B cell (primary cell): ENCODE measurements at regions not wholly inside any gene's neighbourhood (a gene's known extent, or its start where the extent isn't known, plus 50 kb on each side); places are given as distances from the start of the nearest gene placed in this dataset.
"Not testable (repeated sequence)": the region's sequence is repeated elsewhere in the genome, so short reads cannot be mapped to it uniquely, and the experiment has no call there.

ENCODE experiments used
- ATAC-seq: fragments of 200-7000 bp; cut with Tn5 transposase; one replicate; pipeline ENCODE4 v1.10.0; 2021; ENCODE audit warnings: low read depth, mild to moderate bottlenecking, moderate number of reproducible peaks, moderate library complexity
- CTCF ChIA-PET: fragments of 350-600 bp; sonication (Branson Sonifier 250); formaldehyde crosslinking; loops from one replicate; lab custom pipeline; 2021; ENCODE audit warnings: antibody characterized with exemption, inconsistent platforms; lab: Charles Lee
- POLR2A ChIA-PET: fragments of 350-600 bp; sonication (Branson Sonifier 250); formaldehyde crosslinking; loops from one replicate; lab custom pipeline; 2021; ENCODE audit warnings: antibody characterized with exemption; lab: Charles Lee
- DNase-seq: peaks from one replicate; pipeline ENCODE4 v3.0.0; 2013
- H2AFZ ChIP-seq: 2 replicates; pipeline ENCODE4 v1.6.1; 2012; ENCODE audit warnings: mild to moderate bottlenecking, low read depth, low read length; ENCODE audit not compliant: insufficient read depth, poor library complexity, severe bottlenecking
- H3K27ac ChIP-seq, 2 donors: 1 replicate in 1 of 2; 2 replicates in 1 of 2; pipeline ENCODE4 v1.5.1; 2012 to 2013; ENCODE audit warnings: low read length in 2 of 2, mild to moderate bottlenecking in 2 of 2, moderate library complexity in 1 of 2
- H3K27me3 ChIP-seq, 4 experiments: fragments of 200-600 bp in 1 of 4; sonication (generic) in 1 of 4; replicated peaks in 1 of 4; 1 replicate in 2 of 4; 2 replicates in 2 of 4; pipeline versions ENCODE4 v1.6.1 to v1.7.0; 2013 to 2016; ENCODE audit warnings: low read length in 3 of 4, mild to moderate bottlenecking in 2 of 4, mixed read lengths in 1 of 4, moderate library complexity in 1 of 4; ENCODE audit not compliant: insufficient read depth in 4 of 4, control insufficient read depth in 3 of 4; ENCODE audit errors: control extremely low read depth in 1 of 4
- H3K36me3 ChIP-seq, 2 experiments: replicated peaks in 1 of 2; 1 replicate in 1 of 2; 2 replicates in 1 of 2; pipeline versions ENCODE4 v1.6.1 to v1.7.1; 2013; ENCODE audit warnings: low read length in 1 of 2; ENCODE audit not compliant: insufficient read depth in 2 of 2, control insufficient read depth in 1 of 2; ENCODE audit errors: control extremely low read depth in 1 of 2, extremely low read depth in 1 of 2
- H3K4me1 ChIP-seq, 2 donors: fragments of 200-600 bp in 1 of 2; sonication (generic) in 1 of 2; 1 replicate in 1 of 2; 2 replicates in 1 of 2; pipeline versions ENCODE4 v1.5.1 to v1.6.1; 2013 to 2017; ENCODE audit warnings: low read length in 2 of 2; ENCODE audit not compliant: control insufficient read depth in 2 of 2, insufficient read depth in 2 of 2
- H3K4me2 ChIP-seq: replicated peaks from 2 replicates; pipeline ENCODE3; 2012; ENCODE audit warnings: mild to moderate bottlenecking, low read depth, low read length; ENCODE audit not compliant: poor library complexity, severe bottlenecking
- H3K4me3 ChIP-seq, 5 experiments: fragments of 200-600 bp in 1 of 5; sonication (generic) in 1 of 5; 1 replicate in 3 of 5; 2 replicates in 2 of 5; pipeline versions ENCODE4 v1.5.1 to v1.7.0; 2011 to 2016; ENCODE audit warnings: low read length in 4 of 5, mild to moderate bottlenecking in 4 of 5, low read depth in 2 of 5, control low read depth in 1 of 5, moderate library complexity in 1 of 5; ENCODE audit not compliant: insufficient read depth in 1 of 5; ENCODE audit errors: control extremely low read depth in 1 of 5, extremely low read depth in 1 of 5
- H3K79me2 ChIP-seq: fragments of 200-600 bp; sonication (generic); one replicate; pipeline ENCODE4 v1.6.0; 2016; ENCODE audit warnings: low read length; ENCODE audit not compliant: control insufficient read depth, insufficient read depth
- H3K9ac ChIP-seq: fragments of 200-600 bp; sonication (generic); 2 replicates; pipeline ENCODE4 v1.6.1; 2017; ENCODE audit warnings: mild to moderate bottlenecking, low read length, moderate library complexity
- H3K9me3 ChIP-seq, 3 donors: one replicate each; pipeline versions ENCODE4 v1.6.1 to v1.7.1; 2013; ENCODE audit warnings: low read length in 2 of 3; ENCODE audit not compliant: control insufficient read depth in 2 of 3, insufficient read depth in 1 of 3; ENCODE audit errors: control extremely low read depth in 1 of 3
- H4K20me1 ChIP-seq: 2 replicates; pipeline ENCODE4 v1.6.0; 2012; ENCODE audit warnings: mild to moderate bottlenecking, low read length; ENCODE audit not compliant: insufficient read depth, control insufficient read depth, poor library complexity, severe bottlenecking
- H3K27ac Mint-ChIP-seq: one replicate; pipeline ENCODE4 v1.8.0; 2021; ENCODE audit warnings: mixed read lengths
- H3K27me3 Mint-ChIP-seq: one replicate; pipeline ENCODE4 v1.8.0; 2021; ENCODE audit warnings: mixed read lengths
- H3K4me1 Mint-ChIP-seq: one replicate; pipeline ENCODE4 v1.8.0; 2021; ENCODE audit warnings: mixed read lengths
- H3K4me3 Mint-ChIP-seq: one replicate; pipeline ENCODE4 v1.8.0; 2021; ENCODE audit warnings: mixed read lengths
- H3K9me3 Mint-ChIP-seq: one replicate; pipeline ENCODE4 v1.8.0; 2022; ENCODE audit warnings: mixed read lengths; ENCODE audit not compliant: insufficient read depth
- EZH2 ChIP-seq: IDR thresholded peaks from 2 replicates; pipeline ENCODE4 v1.6.1; 2012; ENCODE audit warnings: borderline replicate concordance, low read depth, mild to moderate bottlenecking, moderate library complexity, low read length; ENCODE audit not compliant: insufficient read depth, poor library complexity, severe bottlenecking
- WGBS: methylation state at CpG from one replicate; pipeline ENCODE4 v1.1.5; 2013; ENCODE audit warnings: missing lambda C conversion rate; ENCODE audit not compliant: insufficient coverage; 5-methylcytosine and 5-hydroxymethylcytosine counted together
- intact Hi-C: fragments of 100-400 bp; cut with micrococcal nuclease; formaldehyde crosslinking; loops from one replicate; pipeline ENCODE4 v1.10.0; 2022
- TF ChIP-seq, protein P1 (sequence below): fragments of 200-600 bp; IDR thresholded peaks from one replicate; pipeline ENCODE4 v1.8.0; 2022; ENCODE audit warnings: antibody characterized with exemption, mild to moderate bottlenecking

DNA sequence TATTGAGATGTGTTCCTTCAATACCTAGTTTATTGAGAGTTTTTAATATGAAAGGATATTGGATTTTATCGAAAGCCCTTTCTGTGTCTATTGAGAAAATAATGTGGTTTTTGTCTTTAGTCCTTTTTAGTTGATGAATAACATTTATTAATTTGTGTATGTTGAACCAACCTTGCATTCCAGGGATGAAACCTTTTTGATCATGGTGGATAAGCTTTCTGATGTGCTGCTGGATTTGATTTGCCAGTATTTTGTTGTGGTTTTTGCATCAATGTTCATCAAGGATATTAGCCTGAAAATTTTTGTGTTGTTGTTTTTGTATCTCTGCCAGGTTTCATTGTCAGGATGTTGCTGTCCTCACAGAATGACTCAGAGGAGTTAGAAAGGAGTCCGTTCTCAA, 1710.4 kb downstream of the SUCLG1 start:
- no peak for DNase-seq
- ATAC-seq = no peak
- H3K27me3 Mint-ChIP-seq = no peaks in the 10 kb centered on the region

GRCh38 chr2:82740527-82740926, 1718.6 kb downstream of the SUCLG1 start:
- no peak overlapping the region for H3K9ac ChIP-seq
- no peak overlapping the region for H3K27ac ChIP-seq
- no peaks in the 10 kb centered on the region for H3K4me1 ChIP-seq
- H3K27me3 ChIP-seq = no peaks in the 10 kb centered on the region
- Mint-ChIP-seq H3K9me3 (peaks cover 4% of the 10 kb centered on the region), H3K4me1 (no peaks in the 10 kb centered on the region), H3K27ac (no peak overlapping the region), H3K27me3 (no peaks in the 10 kb centered on the region), H3K4me3 (no peak overlapping the region)
- ChIA-PET CTCF (no interaction called here), POLR2A (no interaction called here)
- intact Hi-C loops = no loop called here
- WGBS = 100% methylated on average over 1 of the region's 1 CpG
- no peaks in the 10 kb centered on the region for H3K36me3 ChIP-seq
- ATAC-seq (no peak), DNase-seq (no peak)
- H3K79me2 ChIP-seq = no peaks in the 10 kb centered on the region
- no peak overlapping the region for H3K4me3 ChIP-seq
- H4K20me1 ChIP-seq = no peaks in the 10 kb centered on the region
- TF ChIP-seq, protein P1, sequence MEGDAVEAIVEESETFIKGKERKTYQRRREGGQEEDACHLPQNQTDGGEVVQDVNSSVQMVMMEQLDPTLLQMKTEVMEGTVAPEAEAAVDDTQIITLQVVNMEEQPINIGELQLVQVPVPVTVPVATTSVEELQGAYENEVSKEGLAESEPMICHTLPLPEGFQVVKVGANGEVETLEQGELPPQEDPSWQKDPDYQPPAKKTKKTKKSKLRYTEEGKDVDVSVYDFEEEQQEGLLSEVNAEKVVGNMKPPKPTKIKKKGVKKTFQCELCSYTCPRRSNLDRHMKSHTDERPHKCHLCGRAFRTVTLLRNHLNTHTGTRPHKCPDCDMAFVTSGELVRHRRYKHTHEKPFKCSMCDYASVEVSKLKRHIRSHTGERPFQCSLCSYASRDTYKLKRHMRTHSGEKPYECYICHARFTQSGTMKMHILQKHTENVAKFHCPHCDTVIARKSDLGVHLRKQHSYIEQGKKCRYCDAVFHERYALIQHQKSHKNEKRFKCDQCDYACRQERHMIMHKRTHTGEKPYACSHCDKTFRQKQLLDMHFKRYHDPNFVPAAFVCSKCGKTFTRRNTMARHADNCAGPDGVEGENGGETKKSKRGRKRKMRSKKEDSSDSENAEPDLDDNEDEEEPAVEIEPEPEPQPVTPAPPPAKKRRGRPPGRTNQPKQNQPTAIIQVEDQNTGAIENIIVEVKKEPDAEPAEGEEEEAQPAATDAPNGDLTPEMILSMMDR = no peak
- TF ChIP-seq EZH2 = no peak
- peaks cover 0 to 11% (median 0%) of the 10 kb centered on the region in 3 donors for H3K9me3 ChIP-seq
- H2AFZ ChIP-seq = no peak overlapping the region
- no peak overlapping the region for H3K4me2 ChIP-seq

More for the DNA sequence above, 1710.4 kb downstream of the SUCLG1 start:
- no peaks in the 10 kb centered on the region for H4K20me1 ChIP-seq
- TF ChIP-seq, protein P1 = no peak
- TF ChIP-seq EZH2 = no peak
- no peak overlapping the region for H3K27ac ChIP-seq
- ChIA-PET POLR2A (no interaction called here), CTCF (no interaction called here)
- H3K4me1 ChIP-seq = no peaks in the 10 kb centered on the region
- H2AFZ ChIP-seq = no peak overlapping the region
- no peak overlapping the region for H3K4me3 ChIP-seq
- 100% methylated on average over 1 of the region's 2 CpGs for WGBS
- H3K9ac ChIP-seq = no peak overlapping the region
- H3K79me2 ChIP-seq = no peaks in the 10 kb centered on the region
- Mint-ChIP-seq H3K27ac (no peak overlapping the region), H3K4me3 (no peak overlapping the region), H3K9me3 (peaks cover 13% of the 10 kb centered on the region), H3K4me1 (no peaks in the 10 kb centered on the region)
- H3K36me3 ChIP-seq = no peaks in the 10 kb centered on the region
- peaks cover 0 to 5% (median 2%) of the 10 kb centered on the region in 3 donors for H3K9me3 ChIP-seq
- H3K4me2 ChIP-seq = no peak overlapping the region
- intact Hi-C loops = no loop called here
- no peaks in the 10 kb centered on the region for H3K27me3 ChIP-seq

- CTCF ChIA-PET, H3K4me1 Mint-ChIP-seq, H3K36me3 ChIP-seq, intact Hi-C loops, H3K4me3 Mint-ChIP-seq, H3K79me2 ChIP-seq, DNase-seq, H3K9me3 Mint-ChIP-seq, H3K27ac Mint-ChIP-seq, H3K9ac ChIP-seq, H3K27me3 Mint-ChIP-seq, H3K4me3 ChIP-seq, H3K4me1 ChIP-seq, ATAC-seq, H3K27me3 ChIP-seq, H2AFZ ChIP-seq, H3K27ac ChIP-seq, POLR2A ChIA-PET, H3K4me2 ChIP-seq, H4K20me1 ChIP-seq: not testable (repeated sequence)
- peaks cover 0 to 15% (median 0%) of the 10 kb centered on the region in 3 donors for H3K9me3 ChIP-seq
- WGBS = 95% methylated on average over 6 of the region's 15 CpGs
Measured at GRCh38 chr2:82737965-82738364, 1721.1 kb downstream of the SUCLG1 start.
